GM10248 (cell line): ENCODE measurements at regions not wholly inside any gene's neighbourhood (a gene's known extent, or its start where the extent isn't known, plus 50 kb on each side); places are given as distances from the start of the nearest gene placed in this dataset.

Source experiments
- CTCF ChIA-PET: fragments of 300-600 bp; sonication (Branson Sonifier 250); formaldehyde crosslinking; extraction: SDS; loops from one replicate; lab custom pipeline; 2021; ENCODE audit warnings: antibody characterized with exemption; lab: Yijun Ruan, JAX
- POLR2A ChIA-PET: fragments of 350-650 bp; sonication (Branson Sonifier 250); formaldehyde crosslinking; extraction: SDS; loops from one replicate; lab custom pipeline; 2020; ENCODE audit warnings: antibody characterized with exemption; lab: Yijun Ruan, JAX
- DNase-seq: peaks from one replicate; pipeline ENCODE4 v3.0.0; 2012; ENCODE audit errors: extremely low spot score
- CTCF ChIP-seq: IDR thresholded peaks from 2 replicates; pipeline ENCODE4 v1.5.1; 2012; ENCODE audit warnings: mild to moderate bottlenecking, low read depth; ENCODE audit errors: extremely low read depth, missing control alignments, control extremely low read depth

DNA sequence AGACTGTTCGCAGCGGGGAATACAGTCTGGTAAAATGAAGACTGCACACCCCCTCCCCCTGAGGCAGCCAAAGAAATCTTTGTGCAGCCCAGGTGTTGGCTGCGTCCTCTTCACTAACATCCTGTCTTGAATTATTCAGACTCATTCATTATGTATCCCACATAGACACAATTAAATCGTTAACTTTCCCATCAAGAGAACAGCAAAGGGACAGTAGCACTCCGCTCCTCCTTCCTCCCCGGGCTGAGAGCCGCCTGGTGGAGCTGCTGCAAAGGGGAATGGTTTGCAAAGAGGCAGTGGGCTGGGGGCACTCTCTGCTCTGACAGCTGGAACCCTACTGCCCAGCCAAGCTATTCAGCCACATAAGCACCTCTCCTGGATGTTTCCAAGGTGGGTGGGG is 290.0 kb upstream of the SOX9 start:
- no peak for DNase-seq
- ChIA-PET POLR2A (no interaction called here), CTCF (no interaction called here)
- no peak for TF ChIP-seq CTCF

GRCh38 chr17:71842986-71843385 is 277.8 kb upstream of the SOX9 start:
- CTCF ChIA-PET = interaction anchor here (1.0 kb wide), 1 partner anchor 14 kb away, joined by 3 read pairs; no protein-coding TSS in a partner anchor
- POLR2A ChIA-PET = no interaction called here
- DNase-seq = no peak
- no peak for TF ChIP-seq CTCF

DNA sequence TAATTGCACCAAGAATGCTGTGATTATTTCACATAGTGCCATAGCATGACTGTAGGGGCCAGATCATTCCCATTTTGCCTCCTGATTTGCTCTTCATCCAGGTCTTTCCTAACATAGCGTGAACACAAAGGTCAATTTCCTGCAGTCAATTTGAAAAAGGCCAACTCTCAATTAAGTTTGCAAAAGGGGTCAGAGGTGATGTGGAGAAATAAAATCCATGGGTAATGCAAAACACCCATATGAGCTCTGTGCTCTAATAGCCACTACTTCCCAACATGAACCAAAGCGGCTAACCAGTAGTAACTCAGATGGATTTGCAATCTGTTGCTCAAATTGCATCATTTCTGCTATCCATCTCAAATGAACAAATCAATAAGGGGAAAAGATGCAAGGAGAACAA is 275.5 kb upstream of the SOX9 start:
- ChIA-PET CTCF (no interaction called here), POLR2A (no interaction called here)
- no peak for TF ChIP-seq CTCF
- no peak for DNase-seq

- ChIA-PET CTCF (no interaction called here), POLR2A (no interaction called here)
- TF ChIP-seq CTCF = no peak
- no peak for DNase-seq
These were observed 274.2 kb upstream of the SOX9 start for GRCh38 chr17:71846561-71847110.

- no peak for TF ChIP-seq CTCF
- POLR2A ChIA-PET = no interaction called here
- CTCF ChIA-PET = no interaction called here
- no peak for DNase-seq
These were observed 270.7 kb upstream of the SOX9 start for GRCh38 chr17:71849783-71850768.

GRCh38 chr17:71850812-71851211 is 270.0 kb upstream of the SOX9 start:
- TF ChIP-seq CTCF = no peak
- POLR2A ChIA-PET = no interaction called here
- DNase-seq = no peak
- CTCF ChIA-PET = no interaction called here
